SK-N-SH (cell line): ENCODE measurements at regions not wholly inside any gene's neighbourhood (a gene's known extent, or its start where the extent isn't known, plus 50 kb on each side); places are given as distances from the start of the nearest gene placed in this dataset.

Experiments
- CTCF ChIA-PET: fragments of 300-600, 350-600 bp; formaldehyde crosslinking; extraction: SDS; loops from one replicate; lab custom pipeline; 2021; lab: Yijun Ruan, JAX
- POLR2A ChIA-PET: fragments of 350-600 bp; sonication (Branson Sonifier 250); formaldehyde crosslinking; extraction: SDS; loops from one replicate; lab custom pipeline; 2020; ENCODE audit warnings: antibody characterized with exemption, inconsistent platforms; lab: Yijun Ruan, JAX
- DNase-seq: peaks from one replicate; pipeline ENCODE4 v3.0.0; 2012
- H2AFZ ChIP-seq: fragments of 200-600 bp; sonication (generic); 2 replicates; pipeline ENCODE4 v1.8.1; 2016; ENCODE audit warnings: antibody characterized with exemption, mild to moderate bottlenecking, low read depth
- H3F3A ChIP-seq: fragments of 200-600 bp; sonication (generic); replicated peaks from 2 replicates; pipeline ENCODE3; 2016; ENCODE audit warnings: antibody characterized with exemption, mild to moderate bottlenecking; ENCODE audit not compliant: insufficient read depth
- H3K27ac ChIP-seq, 2 experiments: fragments of 200-500 bp in 1 of 2; fragments of 200-600 bp in 1 of 2; sonication (Bioruptor generic) in 1 of 2; sonication (generic), shearing (Covaris generic) in 1 of 2; 2 replicates each; pipeline versions ENCODE4 v1.5.1 to v1.6.1; 2014 to 2016; ENCODE audit warnings: low read depth in 2 of 2, inconsistent platforms in 1 of 2, low read length in 1 of 2, mild to moderate bottlenecking in 1 of 2, mixed read lengths in 1 of 2
- H3K27me3 ChIP-seq: fragments of 200-600 bp; sonication (generic), shearing (Covaris generic); 2 replicates; pipeline ENCODE4 v1.6.1; 2016; ENCODE audit warnings: mixed run types; ENCODE audit not compliant: insufficient read depth
- H3K36me3 ChIP-seq, 2 experiments: fragments of 200-500 bp in 1 of 2; fragments of 200-600 bp in 1 of 2; sonication (Bioruptor generic) in 1 of 2; sonication (generic) in 1 of 2; replicated peaks in 1 of 2; 2 replicates each; pipeline versions ENCODE3 to v1.5.1; 2014 to 2016; ENCODE audit warnings: low read length in 1 of 2, mild to moderate bottlenecking in 1 of 2; ENCODE audit not compliant: insufficient read depth in 2 of 2, control insufficient read depth in 1 of 2
- H3K4me1 ChIP-seq, 2 experiments: fragments of 200-500 bp in 1 of 2; fragments of 200-600 bp in 1 of 2; sonication (Bioruptor generic) in 1 of 2; sonication (generic), shearing (Covaris generic) in 1 of 2; 2 replicates each; pipeline versions ENCODE4 v1.5.1 to v1.6.1; 2014 to 2016; ENCODE audit warnings: low read depth in 1 of 2, low read length in 1 of 2, mixed run types in 1 of 2; ENCODE audit not compliant: insufficient read depth in 2 of 2, control insufficient read depth in 1 of 2
- H3K4me2 ChIP-seq: fragments of 200-600 bp; sonication (generic), shearing (Covaris generic); 2 replicates; pipeline ENCODE4 v1.6.1; 2017; ENCODE audit warnings: mixed run types
- H3K4me3 ChIP-seq, 2 experiments: fragments of 200-500 bp in 1 of 2; fragments of 200-600 bp in 1 of 2; sonication (Bioruptor generic) in 1 of 2; sonication (generic), shearing (Covaris generic) in 1 of 2; 2 replicates each; pipeline versions ENCODE4 v1.5.1 to v1.8.1; 2014 to 2016; ENCODE audit warnings: low read depth in 2 of 2, inconsistent platforms in 1 of 2, low read length in 1 of 2, mild to moderate bottlenecking in 1 of 2, mixed read lengths in 1 of 2, moderate library complexity in 1 of 2
- H3K79me2 ChIP-seq: fragments of 200-600 bp; sonication (generic); 2 replicates; pipeline ENCODE4 v1.8.1; 2017; ENCODE audit warnings: mild to moderate bottlenecking; ENCODE audit not compliant: insufficient read depth
- H3K9ac ChIP-seq: fragments of 200-600 bp; sonication (generic); 2 replicates; pipeline ENCODE4 v1.6.1; 2017; ENCODE audit warnings: mixed run types
- H3K9me2 ChIP-seq: fragments of 200-600 bp; sonication (generic); 2 replicates; pipeline ENCODE4 v1.6.1; 2017; ENCODE audit warnings: mixed run types
- H3K9me3 ChIP-seq: fragments of 200-600 bp; sonication (generic); 2 replicates; pipeline ENCODE4 v1.6.1; 2017; ENCODE audit warnings: mixed run types, mild to moderate bottlenecking, moderate library complexity
- H4K20me1 ChIP-seq: fragments of 200-600 bp; sonication (generic); 2 replicates; pipeline ENCODE4 v1.6.1; 2017; ENCODE audit warnings: mild to moderate bottlenecking, mixed run types; ENCODE audit not compliant: insufficient read depth
- EP300 ChIP-seq, 2 experiments: IDR thresholded peaks; 2 replicates each; pipeline versions ENCODE4 v1.4.0 to v1.6.1; 2012; ENCODE audit warnings: borderline replicate concordance in 1 of 2, low read depth in 1 of 2, low read length in 1 of 2
- FOSL2 ChIP-seq: IDR thresholded peaks from 2 replicates; pipeline ENCODE4 v1.4.0; 2012; ENCODE audit warnings: low read depth, mild to moderate bottlenecking, moderate library complexity, borderline replicate concordance
- FOXJ3 ChIP-seq: sonication (generic); formaldehyde crosslinking; IDR thresholded peaks from 2 replicates; pipeline ENCODE4 v1.5.1; 2020; ENCODE audit warnings: mild to moderate bottlenecking, missing genetic modification reagents
- FOXM1 ChIP-seq: IDR thresholded peaks from 2 replicates; pipeline ENCODE4 v1.4.0; 2012; ENCODE audit warnings: low read depth, mild to moderate bottlenecking
- JUND ChIP-seq: IDR thresholded peaks from 2 replicates; pipeline ENCODE4 v1.4.0; 2012
- NFIC ChIP-seq: IDR thresholded peaks from 2 replicates; pipeline ENCODE4 v1.4.0; 2012; ENCODE audit warnings: borderline replicate concordance
- NRF1 ChIP-seq: IDR thresholded peaks from 2 replicates; pipeline ENCODE4 v1.6.1; 2012; ENCODE audit warnings: low read depth, mild to moderate bottlenecking, low read length
- RAD21 ChIP-seq: IDR thresholded peaks from 2 replicates; pipeline ENCODE4 v1.6.1; 2012; ENCODE audit warnings: mild to moderate bottlenecking, low read length
- RCOR1 ChIP-seq: fragments of 150-350 bp; IDR thresholded peaks from 2 replicates; pipeline ENCODE4 v1.6.1; 2017; ENCODE audit warnings: antibody characterized with exemption, low read length
- RFX5 ChIP-seq: IDR thresholded peaks from 2 replicates; pipeline ENCODE4 v1.6.1; 2012; ENCODE audit warnings: mild to moderate bottlenecking, improper control_type of control experiment, low read length
- SIN3A ChIP-seq: IDR thresholded peaks from 2 replicates; pipeline ENCODE4 v1.6.1; 2012; ENCODE audit warnings: low read depth, mild to moderate bottlenecking, low read length, moderate library complexity, borderline replicate concordance
- TCF12 ChIP-seq: IDR thresholded peaks from 2 replicates; pipeline ENCODE4 v1.4.0; 2012
- YY1 ChIP-seq: IDR thresholded peaks from 2 replicates; pipeline ENCODE4 v1.4.0; 2012; ENCODE audit warnings: low read depth, mild to moderate bottlenecking
- WGBS: methylation state at CpG from one replicate; pipeline ENCODE4 v1.1.6; 2017; ENCODE audit warnings: low lambda C conversion rate; 5-methylcytosine and 5-hydroxymethylcytosine counted together
- TF ChIP-seq, protein P1 (sequence below): IDR thresholded peaks from 2 replicates; pipeline ENCODE4; 2012
- TF ChIP-seq, protein P2 (sequence below): fragments of 200-600 bp; sonication (generic); IDR thresholded peaks from 2 replicates; pipeline ENCODE4 v1.6.1; 2017; ENCODE audit warnings: antibody characterized with exemption, mild to moderate bottlenecking, moderate library complexity
- TF ChIP-seq, protein P3 (sequence below): IDR thresholded peaks from 2 replicates; pipeline ENCODE4 v1.4.0; 2012; ENCODE audit warnings: low read depth
- TF ChIP-seq, protein P4 (sequence below): IDR thresholded peaks from 2 replicates; pipeline ENCODE4 v1.4.0; 2012; ENCODE audit warnings: low read depth, borderline replicate concordance

DNA sequence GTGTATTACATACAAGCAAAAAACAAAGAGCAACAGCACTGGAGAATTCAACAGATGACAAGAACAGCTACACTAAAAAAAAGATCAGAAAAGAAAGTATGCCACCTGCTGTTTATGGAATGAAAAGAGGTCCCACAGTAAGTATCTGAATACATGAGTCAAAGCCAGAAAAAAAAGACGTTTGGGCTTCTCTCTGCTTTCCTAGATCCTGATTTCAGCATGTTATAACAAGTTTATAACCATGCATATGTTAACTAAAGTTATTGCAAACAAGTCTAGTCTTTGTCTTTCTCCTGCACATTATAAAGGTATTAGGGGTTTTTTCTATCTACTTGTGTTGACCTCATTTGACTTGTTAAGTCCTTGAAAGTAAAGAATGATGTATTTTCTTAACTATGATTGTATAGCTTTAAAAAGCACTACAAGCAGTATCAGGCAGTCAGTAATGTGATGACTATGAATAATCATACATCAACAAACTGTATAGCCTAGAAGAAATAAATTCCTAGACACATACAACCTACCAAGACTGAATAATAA is 108.5 kb upstream of the COL5A2 start (continued):
- no peak for TF ChIP-seq YY1
- no peak; the same call in 1 of the 2 replicates for TF ChIP-seq JUND
- no peak for TF ChIP-seq FOXJ3 (CRISPR knock-in tag)
- TF ChIP-seq TCF12 = peak; percentile 61
- no peak for TF ChIP-seq FOSL2
- TF ChIP-seq, all 33 proteins: peak for 4

DNA sequence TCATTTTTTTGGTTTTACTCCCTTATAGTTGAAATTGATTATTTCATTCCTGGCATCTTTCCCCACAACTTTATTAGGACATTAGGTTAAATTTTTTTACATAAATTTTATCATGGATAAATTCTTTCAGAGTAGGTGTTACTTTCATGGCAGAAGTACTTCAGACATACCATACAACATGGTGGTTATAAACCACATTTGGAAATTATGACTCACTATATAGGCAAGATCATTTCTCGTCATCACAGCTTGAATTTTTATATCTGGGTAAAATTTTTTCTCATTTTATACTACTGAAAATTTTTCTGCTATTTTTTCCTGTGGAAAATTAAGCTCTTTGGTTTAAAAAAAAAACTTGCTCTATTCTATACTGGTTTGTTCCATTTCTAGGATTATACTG is 111.9 kb upstream of the COL5A2 start:
- no peaks in the 10 kb centered on the region for H4K20me1 ChIP-seq
- H2AFZ ChIP-seq = no peak overlapping the region
- TF ChIP-seq FOXM1 = no peak
- no peak for TF ChIP-seq RFX5
- TF ChIP-seq NFIC = no peak
- TF ChIP-seq NRF1 = no peak
- TF ChIP-seq, protein P1, sequence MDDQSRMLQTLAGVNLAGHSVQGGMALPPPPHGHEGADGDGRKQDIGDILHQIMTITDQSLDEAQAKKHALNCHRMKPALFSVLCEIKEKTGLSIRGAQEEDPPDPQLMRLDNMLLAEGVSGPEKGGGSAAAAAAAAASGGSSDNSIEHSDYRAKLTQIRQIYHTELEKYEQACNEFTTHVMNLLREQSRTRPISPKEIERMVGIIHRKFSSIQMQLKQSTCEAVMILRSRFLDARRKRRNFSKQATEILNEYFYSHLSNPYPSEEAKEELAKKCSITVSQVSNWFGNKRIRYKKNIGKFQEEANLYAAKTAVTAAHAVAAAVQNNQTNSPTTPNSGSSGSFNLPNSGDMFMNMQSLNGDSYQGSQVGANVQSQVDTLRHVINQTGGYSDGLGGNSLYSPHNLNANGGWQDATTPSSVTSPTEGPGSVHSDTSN = no peak
- TF ChIP-seq EP300 (IDR thresholded peaks at IDR 0.05; ENCODE audit: borderline replicate concordance in 1 of 2, low read depth in 1 of 2, low read length in 1 of 2) = no peak
- no peak for TF ChIP-seq SIN3A
- TF ChIP-seq, protein P2, sequence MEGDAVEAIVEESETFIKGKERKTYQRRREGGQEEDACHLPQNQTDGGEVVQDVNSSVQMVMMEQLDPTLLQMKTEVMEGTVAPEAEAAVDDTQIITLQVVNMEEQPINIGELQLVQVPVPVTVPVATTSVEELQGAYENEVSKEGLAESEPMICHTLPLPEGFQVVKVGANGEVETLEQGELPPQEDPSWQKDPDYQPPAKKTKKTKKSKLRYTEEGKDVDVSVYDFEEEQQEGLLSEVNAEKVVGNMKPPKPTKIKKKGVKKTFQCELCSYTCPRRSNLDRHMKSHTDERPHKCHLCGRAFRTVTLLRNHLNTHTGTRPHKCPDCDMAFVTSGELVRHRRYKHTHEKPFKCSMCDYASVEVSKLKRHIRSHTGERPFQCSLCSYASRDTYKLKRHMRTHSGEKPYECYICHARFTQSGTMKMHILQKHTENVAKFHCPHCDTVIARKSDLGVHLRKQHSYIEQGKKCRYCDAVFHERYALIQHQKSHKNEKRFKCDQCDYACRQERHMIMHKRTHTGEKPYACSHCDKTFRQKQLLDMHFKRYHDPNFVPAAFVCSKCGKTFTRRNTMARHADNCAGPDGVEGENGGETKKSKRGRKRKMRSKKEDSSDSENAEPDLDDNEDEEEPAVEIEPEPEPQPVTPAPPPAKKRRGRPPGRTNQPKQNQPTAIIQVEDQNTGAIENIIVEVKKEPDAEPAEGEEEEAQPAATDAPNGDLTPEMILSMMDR = no peak
- no peak for TF ChIP-seq RCOR1
- TF ChIP-seq, protein P3, sequence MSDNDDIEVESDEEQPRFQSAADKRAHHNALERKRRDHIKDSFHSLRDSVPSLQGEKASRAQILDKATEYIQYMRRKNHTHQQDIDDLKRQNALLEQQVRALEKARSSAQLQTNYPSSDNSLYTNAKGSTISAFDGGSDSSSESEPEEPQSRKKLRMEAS = no peak
- no peak for TF ChIP-seq JUND
- TF ChIP-seq, protein P4, sequence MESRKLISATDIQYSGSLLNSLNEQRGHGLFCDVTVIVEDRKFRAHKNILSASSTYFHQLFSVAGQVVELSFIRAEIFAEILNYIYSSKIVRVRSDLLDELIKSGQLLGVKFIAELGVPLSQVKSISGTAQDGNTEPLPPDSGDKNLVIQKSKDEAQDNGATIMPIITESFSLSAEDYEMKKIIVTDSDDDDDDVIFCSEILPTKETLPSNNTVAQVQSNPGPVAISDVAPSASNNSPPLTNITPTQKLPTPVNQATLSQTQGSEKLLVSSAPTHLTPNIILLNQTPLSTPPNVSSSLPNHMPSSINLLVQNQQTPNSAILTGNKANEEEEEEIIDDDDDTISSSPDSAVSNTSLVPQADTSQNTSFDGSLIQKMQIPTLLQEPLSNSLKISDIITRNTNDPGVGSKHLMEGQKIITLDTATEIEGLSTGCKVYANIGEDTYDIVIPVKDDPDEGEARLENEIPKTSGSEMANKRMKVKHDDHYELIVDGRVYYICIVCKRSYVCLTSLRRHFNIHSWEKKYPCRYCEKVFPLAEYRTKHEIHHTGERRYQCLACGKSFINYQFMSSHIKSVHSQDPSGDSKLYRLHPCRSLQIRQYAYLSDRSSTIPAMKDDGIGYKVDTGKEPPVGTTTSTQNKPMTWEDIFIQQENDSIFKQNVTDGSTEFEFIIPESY = no peak
- no peak for TF ChIP-seq RAD21
- TF ChIP-seq, all 33 proteins: peak for 0
- CTCF ChIA-PET = interaction anchor here (1.1 kb wide), 1 partner anchor 8 kb away, joined by 3 read pairs; no protein-coding TSS in a partner anchor
- Histone ChIP-seq H3K9ac (no peak overlapping the region), H3F3A (peaks cover 40% of the 10 kb centered on the region), H3K9me2 (no peaks in the 10 kb centered on the region), H3K4me2 (no peak overlapping the region), H3K4me1 (peaks cover 3 to 13% of the 10 kb centered on the region in 2 experiments; a peak in 3 of 4 replicates), H3K27me3 (no peaks in the 10 kb centered on the region), H3K9me3 (peaks cover 5% of the 10 kb centered on the region; the same call in 1 of the 2 replicates), H3K4me3 (no peak overlapping the region), H3K36me3 (peaks cover 0 to 13% of the 10 kb centered on the region in 2 experiments), H3K79me2 (no peaks in the 10 kb centered on the region; the same call in 1 of the 2 replicates), H3K27ac (no peak overlapping the region)
- DNase-seq = no peak
- POLR2A ChIA-PET = no interaction called here
- WGBS = 89% methylated on average over 1 of the region's 1 CpG
